Upper lobe of left lung (tissue), 4 donors: ENCODE measurements at regions not wholly inside any gene's neighbourhood (a gene's known extent, or its start where the extent isn't known, plus 50 kb on each side); places are given as distances from the start of the nearest gene placed in this dataset.

Source experiments
- CTCF ChIP-seq, 6 experiments: fragments of 450-650 bp in 4 of 6; fragments of 200-600 bp in 2 of 6; sonication (generic) in 2 of 6; IDR thresholded peaks; one replicate each; pipeline ENCODE4 v1.5.1; 2016 to 2019; ENCODE audit warnings: antibody characterized with exemption in 6 of 6
- EP300 ChIP-seq, 4 donors: sonication (generic); formaldehyde crosslinking; IDR thresholded peaks; one replicate each; pipeline ENCODE4 v1.5.1; 2017; ENCODE audit warnings: antibody characterized with exemption in 4 of 4, control low read depth in 2 of 4
- POLR2A ChIP-seq, 4 donors: fragments of 450-650 bp; IDR thresholded peaks; one replicate each; pipeline ENCODE4 v1.5.1; 2016 to 2017; ENCODE audit warnings: antibody characterized with exemption in 4 of 4, mild to moderate bottlenecking in 2 of 4
- POLR2AphosphoS5 ChIP-seq, 2 donors: sonication (generic); formaldehyde crosslinking; IDR thresholded peaks; one replicate each; pipeline ENCODE4 v1.5.1; 2017; ENCODE audit warnings: antibody characterized with exemption in 2 of 2

- TF ChIP-seq CTCF (IDR thresholded peaks at IDR 0.05) (no peak), POLR2AphosphoS5 (IDR thresholded peaks at IDR 0.05) (no peak), POLR2A (IDR thresholded peaks at IDR 0.05) (no peak), EP300 (IDR thresholded peaks at IDR 0.05) (no peak)
Measured at GRCh38 chr1:67921725-67922489, 88.6 kb upstream of the GNG12 start.
